ENCODE measurements at regions not wholly inside any gene's neighbourhood (a gene's known extent, or its start where the extent isn't known, plus 50 kb on each side); places are given as distances from the start of the nearest gene placed in this dataset.

GRCh38 chr6:71072508-71072907 is 115.6 kb upstream of the B3GAT2 start:
- TF ChIP-seq, protein P1, sequence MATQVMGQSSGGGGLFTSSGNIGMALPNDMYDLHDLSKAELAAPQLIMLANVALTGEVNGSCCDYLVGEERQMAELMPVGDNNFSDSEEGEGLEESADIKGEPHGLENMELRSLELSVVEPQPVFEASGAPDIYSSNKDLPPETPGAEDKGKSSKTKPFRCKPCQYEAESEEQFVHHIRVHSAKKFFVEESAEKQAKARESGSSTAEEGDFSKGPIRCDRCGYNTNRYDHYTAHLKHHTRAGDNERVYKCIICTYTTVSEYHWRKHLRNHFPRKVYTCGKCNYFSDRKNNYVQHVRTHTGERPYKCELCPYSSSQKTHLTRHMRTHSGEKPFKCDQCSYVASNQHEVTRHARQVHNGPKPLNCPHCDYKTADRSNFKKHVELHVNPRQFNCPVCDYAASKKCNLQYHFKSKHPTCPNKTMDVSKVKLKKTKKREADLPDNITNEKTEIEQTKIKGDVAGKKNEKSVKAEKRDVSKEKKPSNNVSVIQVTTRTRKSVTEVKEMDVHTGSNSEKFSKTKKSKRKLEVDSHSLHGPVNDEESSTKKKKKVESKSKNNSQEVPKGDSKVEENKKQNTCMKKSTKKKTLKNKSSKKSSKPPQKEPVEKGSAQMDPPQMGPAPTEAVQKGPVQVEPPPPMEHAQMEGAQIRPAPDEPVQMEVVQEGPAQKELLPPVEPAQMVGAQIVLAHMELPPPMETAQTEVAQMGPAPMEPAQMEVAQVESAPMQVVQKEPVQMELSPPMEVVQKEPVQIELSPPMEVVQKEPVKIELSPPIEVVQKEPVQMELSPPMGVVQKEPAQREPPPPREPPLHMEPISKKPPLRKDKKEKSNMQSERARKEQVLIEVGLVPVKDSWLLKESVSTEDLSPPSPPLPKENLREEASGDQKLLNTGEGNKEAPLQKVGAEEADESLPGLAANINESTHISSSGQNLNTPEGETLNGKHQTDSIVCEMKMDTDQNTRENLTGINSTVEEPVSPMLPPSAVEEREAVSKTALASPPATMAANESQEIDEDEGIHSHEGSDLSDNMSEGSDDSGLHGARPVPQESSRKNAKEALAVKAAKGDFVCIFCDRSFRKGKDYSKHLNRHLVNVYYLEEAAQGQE (IDR thresholded peaks at IDR 0.05; ENCODE audit: insufficient read depth in 1 of 2, low read depth in 2 of 2, low read length in 2 of 2): no peak
- no peak for TF ChIP-seq SIN3A (IDR thresholded peaks at IDR 0.05; ENCODE audit: borderline replicate concordance, insufficient read depth, low read length)

Measured in PFSK-1 (cell line).